Prostate gland (tissue), 2 donors: ENCODE measurements at regions not wholly inside any gene's neighbourhood (a gene's known extent, or its start where the extent isn't known, plus 50 kb on each side); places are given as distances from the start of the nearest gene placed in this dataset.
"Not testable (repeated sequence)": the region's sequence is repeated elsewhere in the genome, so short reads cannot be mapped to it uniquely, and the experiment has no call there.

Experiments used
- DNase-seq: peaks from one replicate; pipeline ENCODE4 v3.0.0-alpha.2; 2019; ENCODE audit warnings: low spot score
- H3K27ac ChIP-seq, 2 donors: fragments of 200-600 bp; sonication (generic); 2 replicates each; pipeline ENCODE4 v1.5.1; 2017 to 2019
- H3K27me3 ChIP-seq: fragments of 200-600 bp; sonication (generic); replicated peaks from 2 replicates; pipeline ENCODE4 v1.5.1; 2019; ENCODE audit not compliant: insufficient read depth
- H3K36me3 ChIP-seq, 2 donors: fragments of 200-600 bp; sonication (generic); 1 replicate in 1 of 2; 2 replicates in 1 of 2; pipeline versions ENCODE4 v1.5.1 to v1.8.1; 2017 to 2019
- H3K4me1 ChIP-seq: fragments of 200-600 bp; sonication (generic); replicated peaks from 2 replicates; pipeline ENCODE4 v1.5.1; 2019
- H3K4me3 ChIP-seq, 2 donors: fragments of 200-600 bp; sonication (generic); 2 replicates each; pipeline ENCODE4 v1.5.1; 2017 to 2019
- H3K9me3 ChIP-seq: fragments of 200-600 bp; sonication (generic); 2 replicates; pipeline ENCODE4 v1.5.1; 2017
- CTCF ChIP-seq, 4 experiments: fragments of 200-600 bp in 2 of 4; fragments of 450-650 bp in 2 of 4; sonication (generic) in 2 of 4; IDR thresholded peaks; 1 replicate in 3 of 4; 2 replicates in 1 of 4; pipeline ENCODE4 v1.5.1; 2016 to 2019; ENCODE audit warnings: antibody characterized with exemption in 4 of 4, mild to moderate bottlenecking in 2 of 4, moderate library complexity in 2 of 4
- POLR2A ChIP-seq: fragments of 450-650 bp; IDR thresholded peaks from one replicate; pipeline ENCODE4 v1.6.1; 2016; ENCODE audit warnings: antibody characterized with exemption, mild to moderate bottlenecking
- POLR2AphosphoS5 ChIP-seq: sonication (generic); formaldehyde crosslinking; IDR thresholded peaks from one replicate; pipeline ENCODE4 v1.6.1; 2017; ENCODE audit warnings: antibody characterized with exemption
- WGBS: methylation state at CpG from one replicate; pipeline ENCODE4 v1.1.5; 2018; 5-methylcytosine and 5-hydroxymethylcytosine counted together
- intact Hi-C: fragments of 100-400 bp; cut with DNase I; formaldehyde crosslinking; loops from one replicate; pipeline ENCODE4 v1.14.2; 2022

GRCh38 chr6:115131709-115132490 is 789.1 kb upstream of the HS3ST5 start:
- H3K4me1 ChIP-seq, result no peaks in the 10 kb centered on the region
- TF ChIP-seq POLR2AphosphoS5 (no peak), POLR2A (no peak), CTCF (IDR thresholded peaks at IDR 0.05) (no peak)
- no peaks in the 10 kb centered on the region for H3K36me3 ChIP-seq
- H3K4me3 ChIP-seq, result no peak overlapping the region
- no peak overlapping the region for H3K27ac ChIP-seq
- H3K27me3 ChIP-seq, result no peaks in the 10 kb centered on the region
- no peaks in the 10 kb centered on the region for H3K9me3 ChIP-seq
- intact Hi-C loops, result no loop called here
- no peak for DNase-seq
- WGBS, result 92% methylated on average over 5 of the region's 5 CpGs

GRCh38 chr6:115121513-115121912 is 778.7 kb upstream of the HS3ST5 start:
- H3K36me3 ChIP-seq, H3K9me3 ChIP-seq, DNase-seq, intact Hi-C loops, H3K27me3 ChIP-seq, H3K4me3 ChIP-seq, H3K4me1 ChIP-seq, H3K27ac ChIP-seq: not testable (repeated sequence)
- 88% methylated on average over 11 of the region's 11 CpGs for WGBS

DNA sequence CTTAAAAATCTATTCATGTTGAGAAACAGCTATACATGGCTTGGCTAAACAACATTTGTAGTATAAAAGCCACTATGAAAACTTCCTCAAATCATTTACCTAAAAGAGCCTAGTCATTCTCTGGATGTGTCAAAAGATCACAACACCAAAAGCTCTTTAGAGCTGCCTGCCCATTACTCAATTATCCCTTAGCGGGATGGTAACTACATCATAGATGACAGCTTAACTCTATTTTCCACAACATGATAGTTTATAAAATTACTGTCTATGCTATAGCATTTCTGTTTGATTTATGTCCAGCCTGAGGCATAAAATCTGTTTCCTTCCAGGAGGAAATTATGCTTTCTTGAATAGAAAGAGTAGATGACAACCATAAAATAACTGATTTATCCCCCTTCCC is 777.6 kb upstream of the HS3ST5 start:
- Histone ChIP-seq H3K9me3 (no peaks in the 10 kb centered on the region), H3K27ac (no peak overlapping the region), H3K27me3 (no peaks in the 10 kb centered on the region), H3K4me3 (no peak overlapping the region), H3K36me3 (no peaks in the 10 kb centered on the region), H3K4me1 (no peaks in the 10 kb centered on the region)
- intact Hi-C loops, result no loop called here
- DNase-seq, result no peak
- no peak for TF ChIP-seq POLR2AphosphoS5
- 78% methylated on average over 1 of the region's 1 CpG for WGBS

DNA sequence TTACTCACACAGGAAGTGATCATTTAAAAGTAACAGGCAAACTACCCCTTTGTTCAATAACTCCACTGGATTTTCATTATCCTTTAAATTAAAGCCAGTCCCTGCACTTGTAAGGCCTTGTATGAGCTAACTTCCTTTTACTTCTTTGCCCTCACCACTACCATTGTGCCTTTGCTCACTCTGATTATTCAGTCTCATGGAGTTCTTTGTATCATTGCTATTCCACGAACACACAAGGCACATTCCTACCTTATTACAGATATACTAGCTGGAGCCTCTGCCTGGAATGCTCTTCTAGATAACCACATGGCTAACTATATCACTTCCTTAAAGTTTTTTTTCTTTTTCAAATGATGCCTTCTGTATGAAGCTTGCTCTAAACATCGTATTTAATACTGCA is 748.6 kb upstream of the HS3ST5 start:
- Histone ChIP-seq H3K4me3 (no peak overlapping the region), H3K4me1 (no peaks in the 10 kb centered on the region), H3K27me3 (no peaks in the 10 kb centered on the region), H3K9me3 (no peaks in the 10 kb centered on the region), H3K36me3 (no peaks in the 10 kb centered on the region), H3K27ac (no peak overlapping the region)
- TF ChIP-seq POLR2A (no peak), POLR2AphosphoS5 (no peak), CTCF (IDR thresholded peaks at IDR 0.05) (no peak)
- DNase-seq, result no peak
- WGBS, result 85% methylated on average over 2 of the region's 2 CpGs
- intact Hi-C loops, result no loop called here

DNA sequence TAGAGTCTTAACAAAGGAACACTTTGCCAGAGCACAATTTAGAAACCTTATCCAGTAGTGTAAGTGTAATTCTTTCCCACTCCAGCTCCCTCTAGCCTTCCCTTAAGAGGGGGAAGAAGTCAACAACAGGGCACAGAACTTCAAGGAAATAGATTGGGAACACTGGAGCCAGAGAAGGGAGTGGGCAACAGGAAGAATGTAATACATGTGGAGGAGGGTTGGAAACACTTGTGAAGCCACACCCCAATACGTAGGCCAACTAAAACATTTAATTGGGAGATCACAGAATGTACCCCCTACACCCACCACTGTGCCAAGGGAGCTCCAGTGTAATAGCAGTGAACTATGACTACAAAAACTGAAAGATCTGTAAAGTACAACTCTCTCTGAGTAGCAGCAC is 735.7 kb upstream of the HS3ST5 start:
- intact Hi-C loops, result no loop called here
- WGBS, result 36% methylated on average over 1 of the region's 1 CpG
- no peak for DNase-seq
- Histone ChIP-seq H3K4me1 (no peaks in the 10 kb centered on the region), H3K9me3 (no peaks in the 10 kb centered on the region), H3K4me3 (no peak overlapping the region), H3K27me3 (no peaks in the 10 kb centered on the region), H3K27ac (no peak overlapping the region), H3K36me3 (no peaks in the 10 kb centered on the region)
- TF ChIP-seq POLR2A, result no peak
- no peak for TF ChIP-seq POLR2AphosphoS5
- no peak for TF ChIP-seq CTCF (IDR thresholded peaks at IDR 0.05)

DNA sequence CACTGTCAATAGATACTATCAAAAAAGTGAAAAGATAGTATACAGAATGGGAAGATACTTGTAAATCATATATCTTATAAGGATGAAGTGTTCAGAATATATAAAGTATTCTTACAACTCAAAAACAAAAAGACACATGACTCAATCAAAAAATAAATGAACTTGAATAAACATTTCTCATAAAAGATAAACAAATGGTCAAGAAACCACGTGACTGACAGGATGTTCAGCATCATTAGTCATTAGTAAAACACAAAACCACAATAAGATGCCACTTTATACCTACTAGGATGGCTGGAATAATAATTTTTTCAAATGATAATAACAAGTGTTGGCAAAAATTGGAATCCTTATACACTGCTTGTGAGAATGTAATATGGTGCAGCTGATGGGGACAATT is 729.1 kb upstream of the HS3ST5 start:
- H3K36me3 ChIP-seq, result no peaks in the 10 kb centered on the region
- WGBS, result 49% methylated on average over 1 of the region's 1 CpG
- no peaks in the 10 kb centered on the region for H3K9me3 ChIP-seq
- no peaks in the 10 kb centered on the region for H3K27me3 ChIP-seq
- no peaks in the 10 kb centered on the region for H3K4me1 ChIP-seq
- DNase-seq, result no peak
- TF ChIP-seq POLR2A (no peak), CTCF (IDR thresholded peaks at IDR 0.05) (no peak), POLR2AphosphoS5 (no peak)
- H3K4me3 ChIP-seq, result no peak overlapping the region
- intact Hi-C loops, result no loop called here
- no peak overlapping the region for H3K27ac ChIP-seq
